ENCODE measurements at regions not wholly inside any gene's neighbourhood (a gene's known extent, or its start where the extent isn't known, plus 50 kb on each side); places are given as distances from the start of the nearest gene placed in this dataset.

GRCh38 chr7:82678716-82679115, 235.1 kb upstream of the CACNA2D1 start:
- TF ChIP-seq MYC (IDR thresholded peaks at IDR 0.05; ENCODE audit: low read depth, low read length) (no peak), CTCF (IDR thresholded peaks at IDR 0.05; ENCODE audit: extremely low read depth in 1 of 2, insufficient read depth in 1 of 2, low read depth in 1 of 2, low read length in 2 of 2) (no peak)
